DOHH2 (cell line): ENCODE measurements at regions not wholly inside any gene's neighbourhood (a gene's known extent, or its start where the extent isn't known, plus 50 kb on each side); places are given as distances from the start of the nearest gene placed in this dataset.

Experiments
- H3F3A ChIP-seq: fragments of 200-600 bp; sonication (generic), shearing (Covaris generic); 2 replicates; pipeline ENCODE4 v1.6.0; 2016; ENCODE audit warnings: antibody characterized with exemption, mild to moderate bottlenecking; ENCODE audit not compliant: control insufficient read depth, insufficient read depth
- H3K27ac ChIP-seq: fragments of 200-600 bp; sonication (generic); 2 replicates; pipeline ENCODE4 v1.5.1; 2014; ENCODE audit warnings: low read depth, mild to moderate bottlenecking, low read length, moderate library complexity
- H3K27me3 ChIP-seq: fragments of 200-600 bp; sonication (generic); 2 replicates; pipeline ENCODE4 v1.6.1; 2014; ENCODE audit warnings: mild to moderate bottlenecking, low read length, mixed read lengths; ENCODE audit not compliant: control insufficient read depth
- H3K36me3 ChIP-seq: fragments of 200-600 bp; sonication (generic); 2 replicates; pipeline ENCODE4 v1.6.1; 2014; ENCODE audit warnings: mild to moderate bottlenecking, low read length, moderate library complexity, mixed read lengths; ENCODE audit not compliant: control insufficient read depth
- H3K4me1 ChIP-seq: fragments of 200-600 bp; sonication (generic); 2 replicates; pipeline ENCODE4 v1.6.1; 2014; ENCODE audit warnings: mild to moderate bottlenecking, low read length, mixed read lengths; ENCODE audit not compliant: control insufficient read depth
- H3K4me2 ChIP-seq: fragments of 200-600 bp; sonication (generic); 2 replicates; pipeline ENCODE4 v1.6.0; 2014; ENCODE audit warnings: mild to moderate bottlenecking, low read length, moderate library complexity
- H3K4me3 ChIP-seq: fragments of 200-600 bp; sonication (generic); 2 replicates; pipeline ENCODE4 v1.5.1; 2014; ENCODE audit warnings: mild to moderate bottlenecking, low read length, mixed read lengths
- H3K79me2 ChIP-seq: fragments of 200-600 bp; sonication (generic); 2 replicates; pipeline ENCODE4 v1.6.1; 2014; ENCODE audit warnings: mild to moderate bottlenecking, low read length, mixed read lengths; ENCODE audit not compliant: control insufficient read depth
- H3K9me2 ChIP-seq: fragments of 200-600 bp; sonication (generic); replicated peaks from 2 replicates; pipeline ENCODE4 v1.6.1; 2014; ENCODE audit warnings: mild to moderate bottlenecking, low read length, mixed read lengths; ENCODE audit not compliant: control insufficient read depth
- H3K9me3 ChIP-seq: fragments of 200-600 bp; sonication (generic); 2 replicates; pipeline ENCODE4 v1.6.1; 2014; ENCODE audit warnings: antibody characterized with exemption, low read length, mixed read lengths; ENCODE audit not compliant: control insufficient read depth, insufficient read depth
- H4K20me1 ChIP-seq: fragments of 200-600 bp; sonication (generic); 2 replicates; pipeline ENCODE4 v1.6.0; 2014; ENCODE audit warnings: low read depth, mild to moderate bottlenecking, antibody characterized with exemption, low read length, moderate library complexity; ENCODE audit not compliant: control insufficient read depth, insufficient read depth
- EZH2phosphoT487 ChIP-seq: fragments of 200-600 bp; sonication (generic); IDR thresholded peaks from 2 replicates; pipeline ENCODE4 v1.6.1; 2017; ENCODE audit warnings: borderline replicate concordance, mild to moderate bottlenecking, antibody characterized with exemption, low read length, moderate library complexity, mixed read lengths
- TF ChIP-seq, protein P1 (sequence below): fragments of 200-600 bp; sonication (generic); IDR thresholded peaks from one replicate; pipeline ENCODE4 v1.5.1; 2014; ENCODE audit warnings: antibody characterized with exemption, mild to moderate bottlenecking, low read depth, low read length; ENCODE audit not compliant: poor library complexity, severe bottlenecking

DNA sequence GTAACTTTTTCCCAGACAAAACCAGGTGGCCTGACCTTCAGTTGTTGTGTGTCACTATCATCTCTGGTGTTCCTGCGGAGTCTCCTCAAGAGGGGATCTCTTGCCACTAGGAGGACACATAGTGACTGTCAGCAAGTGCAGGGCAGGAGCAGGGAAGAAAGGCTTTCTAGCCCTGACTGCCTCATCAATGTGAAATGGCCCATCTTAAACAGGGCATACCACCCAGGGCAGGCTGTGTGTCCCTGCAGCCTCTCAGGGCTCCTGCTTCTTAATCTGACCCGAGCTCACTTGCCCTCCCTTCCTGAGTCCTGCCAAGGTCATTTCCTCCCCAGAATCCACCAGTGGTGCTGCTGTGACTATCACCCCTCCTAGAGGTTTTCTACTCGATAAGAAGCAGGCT, 57.4 kb upstream of the SIMC1 start:
- no peak for TF ChIP-seq EZH2phosphoT487

DNA sequence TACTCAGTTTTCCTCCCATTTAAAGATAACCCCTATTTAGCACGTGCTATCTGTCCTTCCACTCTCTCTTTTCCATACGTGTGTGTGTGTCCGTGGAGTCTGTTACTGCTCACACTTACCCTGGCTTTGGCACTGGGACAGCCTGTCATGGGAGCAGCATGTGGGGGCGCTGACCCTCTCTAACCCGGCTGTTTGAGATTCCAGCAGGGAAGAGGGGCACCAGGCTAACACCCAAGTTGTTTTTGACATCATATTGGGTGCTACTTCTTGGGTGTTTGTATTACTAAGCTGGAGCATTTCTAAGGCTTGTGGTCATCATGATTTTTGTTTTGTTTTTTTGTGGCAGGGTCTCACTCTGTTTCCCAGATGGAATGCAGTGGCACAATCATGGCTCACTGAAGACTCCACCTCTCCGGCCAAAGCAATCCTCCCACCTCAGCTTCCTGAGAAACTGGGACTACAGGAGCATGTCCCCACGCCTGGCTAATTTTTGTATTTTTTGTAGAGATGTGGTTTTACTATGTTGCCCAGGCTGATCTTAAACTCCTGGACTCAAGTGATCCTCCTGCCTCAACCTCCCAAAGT, 56.9 kb upstream of the SIMC1 start:
- Histone ChIP-seq H3K4me1 (no peaks in the 10 kb centered on the region), H3K9me3 (no peaks in the 10 kb centered on the region), H3K4me3 (no peak overlapping the region), H3K9me2 (no peaks in the 10 kb centered on the region), H4K20me1 (no peaks in the 10 kb centered on the region), H3K27ac (no peak overlapping the region), H3K4me2 (no peak overlapping the region), H3K27me3 (peaks cover 21% of the 10 kb centered on the region), H3F3A (no peaks in the 10 kb centered on the region), H3K36me3 (no peaks in the 10 kb centered on the region), H3K79me2 (no peaks in the 10 kb centered on the region)
- no peak for TF ChIP-seq EZH2phosphoT487
- TF ChIP-seq, protein P1, sequence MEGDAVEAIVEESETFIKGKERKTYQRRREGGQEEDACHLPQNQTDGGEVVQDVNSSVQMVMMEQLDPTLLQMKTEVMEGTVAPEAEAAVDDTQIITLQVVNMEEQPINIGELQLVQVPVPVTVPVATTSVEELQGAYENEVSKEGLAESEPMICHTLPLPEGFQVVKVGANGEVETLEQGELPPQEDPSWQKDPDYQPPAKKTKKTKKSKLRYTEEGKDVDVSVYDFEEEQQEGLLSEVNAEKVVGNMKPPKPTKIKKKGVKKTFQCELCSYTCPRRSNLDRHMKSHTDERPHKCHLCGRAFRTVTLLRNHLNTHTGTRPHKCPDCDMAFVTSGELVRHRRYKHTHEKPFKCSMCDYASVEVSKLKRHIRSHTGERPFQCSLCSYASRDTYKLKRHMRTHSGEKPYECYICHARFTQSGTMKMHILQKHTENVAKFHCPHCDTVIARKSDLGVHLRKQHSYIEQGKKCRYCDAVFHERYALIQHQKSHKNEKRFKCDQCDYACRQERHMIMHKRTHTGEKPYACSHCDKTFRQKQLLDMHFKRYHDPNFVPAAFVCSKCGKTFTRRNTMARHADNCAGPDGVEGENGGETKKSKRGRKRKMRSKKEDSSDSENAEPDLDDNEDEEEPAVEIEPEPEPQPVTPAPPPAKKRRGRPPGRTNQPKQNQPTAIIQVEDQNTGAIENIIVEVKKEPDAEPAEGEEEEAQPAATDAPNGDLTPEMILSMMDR, result no peak

More for the DNA sequence above, 57.4 kb upstream of the SIMC1 start:
- Histone ChIP-seq H3K9me3 (no peaks in the 10 kb centered on the region), H3K79me2 (no peaks in the 10 kb centered on the region), H3K4me2 (no peak overlapping the region), H3F3A (no peaks in the 10 kb centered on the region), H3K27me3 (peaks cover 21% of the 10 kb centered on the region), H3K27ac (no peak overlapping the region), H3K9me2 (no peaks in the 10 kb centered on the region), H3K4me1 (no peaks in the 10 kb centered on the region), H3K4me3 (no peak overlapping the region), H3K36me3 (no peaks in the 10 kb centered on the region), H4K20me1 (no peaks in the 10 kb centered on the region)

- Histone ChIP-seq H4K20me1 (no peaks in the 10 kb centered on the region), H3K4me2 (no peak overlapping the region), H3K36me3 (no peaks in the 10 kb centered on the region), H3K4me1 (no peaks in the 10 kb centered on the region), H3K9me3 (no peaks in the 10 kb centered on the region), H3K4me3 (no peak overlapping the region), H3F3A (no peaks in the 10 kb centered on the region), H3K79me2 (no peaks in the 10 kb centered on the region), H3K9me2 (no peaks in the 10 kb centered on the region), H3K27me3 (peaks cover 20% of the 10 kb centered on the region), H3K27ac (no peak overlapping the region)
- TF ChIP-seq, protein P1, result no peak
- TF ChIP-seq EZH2phosphoT487, result no peak
These were observed 54.7 kb upstream of the SIMC1 start for GRCh38 chr5:176183321-176184074.

- no peaks in the 10 kb centered on the region for H3K36me3 ChIP-seq
- H3K4me3 ChIP-seq, result no peak overlapping the region
- no peak overlapping the region for H3K4me2 ChIP-seq
- TF ChIP-seq, protein P1, result no peak
- TF ChIP-seq EZH2phosphoT487, result no peak
- H3K79me2 ChIP-seq, result no peaks in the 10 kb centered on the region
- no peaks in the 10 kb centered on the region for H3F3A ChIP-seq
- no peaks in the 10 kb centered on the region for H4K20me1 ChIP-seq
- no peaks in the 10 kb centered on the region for H3K9me3 ChIP-seq
- no peak overlapping the region for H3K27ac ChIP-seq
- no peaks in the 10 kb centered on the region for H3K9me2 ChIP-seq
- peaks cover 20% of the 10 kb centered on the region for H3K27me3 ChIP-seq
- H3K4me1 ChIP-seq, result no peaks in the 10 kb centered on the region
These were observed 53.6 kb upstream of the SIMC1 start for GRCh38 chr5:176184608-176185132.
